Activated T-helper 1 cell treated with anti-CD3 and anti-CD28 coated beads, Interleukin-12 subunit alpha, Interleukin-12 subunit beta, Interleukin-2, Interleukin-4 antibody, amounts not matched to agents 30 ng/mL and 10 ng/mL and 1 ng/mL, durations not matched to agents 14 hours and 24 hours and 36 hours (primary cell): ENCODE measurements at regions not wholly inside any gene's neighbourhood (a gene's known extent, or its start where the extent isn't known, plus 50 kb on each side); places are given as distances from the start of the nearest gene placed in this dataset.
"Not testable (repeated sequence)": the region's sequence is repeated elsewhere in the genome, so short reads cannot be mapped to it uniquely, and the experiment has no call there.

Experiments
- DNase-seq: peaks from one replicate; pipeline ENCODE4 v3.0.0; 2021; ENCODE audit warnings: low spot score
- H3K27ac Mint-ChIP-seq: one replicate; pipeline ENCODE4 v1.8.0; 2021; ENCODE audit warnings: mild to moderate bottlenecking, mixed read lengths
- H3K27me3 Mint-ChIP-seq: one replicate; pipeline ENCODE4 v1.8.0; 2022; ENCODE audit warnings: mild to moderate bottlenecking, moderate library complexity, mixed read lengths; ENCODE audit not compliant: insufficient read depth
- H3K36me3 Mint-ChIP-seq: one replicate; pipeline ENCODE4 v1.8.0; 2021; ENCODE audit warnings: low read depth, mixed read lengths
- H3K4me1 Mint-ChIP-seq: one replicate; pipeline ENCODE4 v1.8.0; 2021; ENCODE audit warnings: low read depth, mixed read lengths
- H3K4me3 Mint-ChIP-seq: one replicate; pipeline ENCODE4 v1.8.0; 2021; ENCODE audit warnings: mild to moderate bottlenecking, moderate library complexity, mixed read lengths
- H3K9me3 Mint-ChIP-seq: one replicate; pipeline ENCODE4 v1.8.0; 2021; ENCODE audit warnings: mixed read lengths
- intact Hi-C: fragments of 100-400 bp; cut with micrococcal nuclease; formaldehyde crosslinking; loops from one replicate; pipeline ENCODE4 v1.15.1; 2024

DNA sequence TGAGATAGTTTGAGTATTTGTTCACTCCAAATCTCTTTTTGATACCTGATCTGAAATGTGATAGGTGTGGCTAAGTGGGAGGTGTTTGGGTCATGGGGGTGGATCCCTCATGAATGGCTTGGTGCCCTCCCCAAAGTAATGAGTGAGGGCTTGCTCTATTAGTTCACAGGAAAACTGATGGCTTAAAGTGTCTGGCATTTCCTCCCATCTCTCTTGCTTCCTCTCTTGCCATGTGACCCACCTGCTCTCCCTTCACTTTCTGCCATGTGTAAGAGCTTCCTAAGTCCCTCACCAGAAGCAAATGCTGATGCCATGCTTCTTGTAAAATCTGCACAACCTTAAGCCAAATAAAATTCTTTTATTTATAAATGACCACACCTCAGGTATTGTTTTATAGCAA, 61.1 kb downstream of the MAD2L1 start:
- intact Hi-C loops: no loop called here
- DNase-seq: no peak
- H3K27me3 Mint-ChIP-seq: no peaks in the 10 kb centered on the region
- H3K36me3 Mint-ChIP-seq: no peaks in the 10 kb centered on the region
- no peak overlapping the region for H3K27ac Mint-ChIP-seq
- no peaks in the 10 kb centered on the region for H3K9me3 Mint-ChIP-seq
- no peaks in the 10 kb centered on the region for H3K4me1 Mint-ChIP-seq
- no peak overlapping the region for H3K4me3 Mint-ChIP-seq

DNA sequence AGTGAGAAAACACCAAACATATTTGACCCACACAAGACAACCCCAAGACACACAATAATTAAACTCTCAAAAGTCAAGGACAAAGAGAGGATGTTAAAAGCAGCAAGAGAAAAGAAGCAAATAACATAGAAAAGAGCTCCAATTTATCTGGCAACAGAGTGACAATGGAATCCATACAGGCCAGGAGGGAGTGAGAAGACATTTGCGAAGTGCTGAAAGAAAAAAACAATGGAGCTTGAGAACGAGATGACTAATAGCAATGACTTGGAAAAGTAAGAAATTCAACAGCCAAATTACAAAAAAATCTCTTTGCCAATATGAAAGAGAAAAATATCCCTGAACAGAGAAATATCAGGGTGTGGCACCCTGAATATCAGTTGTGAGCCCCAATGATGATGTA, 61.6 kb downstream of the MAD2L1 start:
- Mint-ChIP-seq H3K9me3 (no peaks in the 10 kb centered on the region), H3K4me3 (no peak overlapping the region), H3K36me3 (no peaks in the 10 kb centered on the region), H3K27ac (no peak overlapping the region), H3K27me3 (no peaks in the 10 kb centered on the region), H3K4me1 (no peaks in the 10 kb centered on the region)
- intact Hi-C loops: no loop called here
- no peak for DNase-seq

DNA sequence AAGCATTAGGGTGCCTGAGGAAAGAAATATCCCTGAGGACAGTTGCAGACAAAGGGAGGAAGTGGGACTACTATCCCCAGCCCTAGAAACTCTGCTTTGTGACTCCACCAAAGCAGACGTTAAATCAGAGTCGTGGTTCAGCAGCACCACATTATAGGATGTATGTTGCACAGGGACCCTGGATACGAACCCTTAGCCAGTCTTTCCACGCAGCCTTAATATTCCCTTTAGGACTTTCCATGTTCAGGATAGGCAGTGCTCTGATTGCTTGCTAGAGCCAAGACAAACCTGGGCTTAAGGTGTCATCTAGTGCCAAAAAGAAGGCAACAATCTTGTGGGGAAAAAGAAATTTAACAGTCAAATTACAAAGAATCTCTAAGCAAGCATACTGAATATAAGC, 62.6 kb downstream of the MAD2L1 start:
- no peak for DNase-seq
- H3K4me3 Mint-ChIP-seq: no peak overlapping the region
- intact Hi-C loops: no loop called here
- no peaks in the 10 kb centered on the region for H3K27me3 Mint-ChIP-seq
- H3K36me3 Mint-ChIP-seq: no peaks in the 10 kb centered on the region
- H3K9me3 Mint-ChIP-seq: no peaks in the 10 kb centered on the region
- no peak overlapping the region for H3K27ac Mint-ChIP-seq
- no peaks in the 10 kb centered on the region for H3K4me1 Mint-ChIP-seq

DNA sequence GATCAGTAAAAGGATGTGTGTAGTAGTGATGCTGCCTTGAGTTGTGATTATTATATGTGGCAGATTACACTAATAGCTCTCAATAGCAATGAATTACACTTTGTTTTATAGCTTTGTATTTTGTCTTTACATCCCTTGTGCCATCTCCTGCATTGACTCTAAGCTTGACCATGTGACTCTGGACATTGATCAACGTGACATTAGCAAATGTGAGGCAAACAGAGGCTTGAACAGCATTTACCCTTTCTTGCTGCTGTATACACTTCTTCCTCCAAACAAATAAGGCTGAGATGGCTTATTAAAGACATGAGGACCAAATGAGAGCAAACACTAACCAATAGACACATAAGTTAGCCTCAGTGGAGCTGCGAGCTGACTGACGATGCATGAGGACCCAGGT, 63.5 kb downstream of the MAD2L1 start:
- Mint-ChIP-seq H3K9me3 (no peaks in the 10 kb centered on the region), H3K4me1 (no peaks in the 10 kb centered on the region), H3K27me3 (no peaks in the 10 kb centered on the region), H3K27ac (no peak overlapping the region), H3K4me3 (no peak overlapping the region), H3K36me3 (no peaks in the 10 kb centered on the region)
- no peak for DNase-seq
- intact Hi-C loops: no loop called here

DNA sequence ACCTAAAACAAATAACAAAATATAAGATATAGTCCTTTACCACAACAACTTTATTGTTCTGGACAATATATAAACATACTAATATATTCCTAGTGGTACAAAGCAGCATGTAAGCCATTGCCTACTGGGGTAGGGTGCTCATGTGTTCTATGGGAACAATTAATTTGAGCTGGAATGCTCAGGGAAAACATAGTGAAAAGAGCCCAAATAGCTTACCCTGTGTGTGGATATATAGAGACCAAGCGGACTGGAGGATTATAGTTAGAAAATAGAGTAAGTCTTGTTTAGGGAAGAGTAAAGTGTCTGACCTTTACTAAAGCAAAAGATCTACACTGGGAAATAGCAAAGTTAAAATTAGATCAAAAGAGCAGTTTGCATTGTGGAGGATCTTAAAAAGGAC, 64.8 kb downstream of the MAD2L1 start:
- H3K27ac Mint-ChIP-seq: no peak overlapping the region
- intact Hi-C loops: no loop called here
- no peak for DNase-seq
- no peaks in the 10 kb centered on the region for H3K9me3 Mint-ChIP-seq
- H3K4me3 Mint-ChIP-seq: no peak overlapping the region
- H3K36me3 Mint-ChIP-seq: no peaks in the 10 kb centered on the region
- H3K4me1 Mint-ChIP-seq: no peaks in the 10 kb centered on the region
- no peaks in the 10 kb centered on the region for H3K27me3 Mint-ChIP-seq

DNA sequence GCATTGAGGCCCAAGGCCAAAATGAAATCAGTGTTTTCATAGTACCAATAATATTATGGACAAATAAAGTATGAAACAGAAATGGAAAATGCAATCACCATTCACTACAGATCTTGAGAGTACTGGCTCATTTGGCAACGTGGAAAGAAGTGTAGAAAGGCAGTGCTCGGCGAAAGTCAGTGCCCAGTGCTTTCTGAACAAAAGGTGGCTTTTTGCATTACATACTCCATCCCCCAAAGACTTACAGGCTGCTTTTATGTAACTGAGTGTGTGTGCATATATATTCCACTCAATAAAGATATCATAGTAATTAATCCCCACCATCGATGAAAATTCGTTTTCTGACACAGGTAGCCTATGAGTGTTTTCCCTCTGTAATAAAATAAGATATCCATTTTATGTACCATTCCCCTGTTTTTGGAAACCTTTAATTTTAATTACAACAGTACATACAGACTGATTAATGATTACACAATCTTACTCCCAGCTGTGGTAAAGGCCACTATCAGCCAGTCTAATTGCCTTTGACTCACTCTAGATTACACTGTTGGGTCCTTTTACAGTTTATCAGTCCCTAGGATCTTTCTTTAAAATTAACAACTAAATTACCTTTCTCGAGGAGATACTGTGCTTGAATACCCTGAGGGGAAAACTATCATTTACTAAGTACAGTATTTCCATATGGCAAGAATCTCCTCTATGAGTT, 65.9 kb downstream of the MAD2L1 start:
- intact Hi-C loops: no loop called here
- no peaks in the 10 kb centered on the region for H3K27me3 Mint-ChIP-seq
- H3K9me3 Mint-ChIP-seq: no peaks in the 10 kb centered on the region
- H3K27ac Mint-ChIP-seq: no peak overlapping the region
- no peak for DNase-seq
- H3K36me3 Mint-ChIP-seq: no peaks in the 10 kb centered on the region
- no peak overlapping the region for H3K4me3 Mint-ChIP-seq
- no peaks in the 10 kb centered on the region for H3K4me1 Mint-ChIP-seq

DNA sequence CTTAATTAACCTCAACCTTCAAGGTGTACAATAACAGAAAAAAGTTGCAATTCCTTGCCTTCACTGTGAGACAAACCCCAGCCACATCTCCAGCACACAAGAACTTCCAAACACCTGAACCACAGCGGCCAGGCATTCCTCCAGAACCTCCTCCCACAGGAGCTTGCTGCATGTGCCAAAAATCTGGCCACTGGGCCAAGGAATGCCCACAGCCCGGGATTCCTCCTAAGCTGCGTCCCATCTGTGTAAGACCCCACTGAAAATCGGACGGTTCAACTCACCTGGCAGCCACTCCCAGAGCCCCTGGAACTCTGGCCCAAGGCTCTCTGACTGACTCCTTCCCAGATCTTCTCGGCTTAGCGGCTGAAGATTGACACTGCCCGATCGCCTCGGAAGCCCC, 70.6 kb downstream of the MAD2L1 start:
- H3K4me3 Mint-ChIP-seq, H3K27me3 Mint-ChIP-seq, H3K4me1 Mint-ChIP-seq, H3K9me3 Mint-ChIP-seq, DNase-seq, H3K36me3 Mint-ChIP-seq, intact Hi-C loops, H3K27ac Mint-ChIP-seq: not testable (repeated sequence)

DNA sequence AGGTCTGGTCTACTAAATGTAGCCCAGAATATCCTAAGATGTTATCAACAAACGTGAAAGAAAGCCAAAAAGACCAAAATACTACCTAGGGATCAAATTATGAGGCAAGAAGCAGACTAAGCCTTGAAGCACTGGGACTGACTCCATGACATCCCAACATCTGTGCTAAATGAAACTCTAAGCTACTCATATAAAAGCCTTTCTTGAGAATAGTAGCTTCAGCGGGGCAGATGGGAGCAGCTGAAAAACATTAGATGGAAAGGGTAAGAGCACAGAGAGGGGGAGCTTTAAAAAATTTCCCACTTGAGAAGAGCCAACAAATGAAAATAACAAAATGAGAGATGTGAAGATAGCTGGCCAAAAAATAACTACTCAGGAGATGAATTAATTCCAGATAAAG, 81.7 kb downstream of the MAD2L1 start:
- Mint-ChIP-seq H3K27me3 (peaks cover 7% of the 10 kb centered on the region), H3K4me1 (no peaks in the 10 kb centered on the region), H3K4me3 (no peak overlapping the region), H3K36me3 (no peaks in the 10 kb centered on the region), H3K9me3 (no peaks in the 10 kb centered on the region), H3K27ac (no peak overlapping the region)
- intact Hi-C loops: no loop called here
- DNase-seq: no peak

DNA sequence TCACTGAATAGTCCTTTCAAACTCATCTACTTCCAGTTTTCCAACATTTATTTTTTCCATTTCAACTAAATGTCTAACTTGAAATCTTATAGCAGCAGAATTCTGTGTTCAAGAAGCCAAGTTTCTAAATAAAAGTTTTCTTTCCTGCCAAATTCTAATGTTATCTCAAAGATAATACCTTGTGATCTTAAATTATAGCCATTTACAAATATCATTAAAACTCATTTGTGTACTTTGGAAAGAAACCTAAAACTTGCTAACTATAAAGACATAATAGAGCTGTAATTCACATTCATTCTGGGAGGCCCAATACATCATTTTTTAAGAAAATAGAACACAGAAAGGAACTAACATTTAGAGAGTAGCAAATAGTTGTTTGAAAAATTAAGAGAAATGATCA, 83.9 kb downstream of the MAD2L1 start:
- no peak overlapping the region for H3K27ac Mint-ChIP-seq
- intact Hi-C loops: no loop called here
- no peaks in the 10 kb centered on the region for H3K4me1 Mint-ChIP-seq
- no peaks in the 10 kb centered on the region for H3K36me3 Mint-ChIP-seq
- H3K4me3 Mint-ChIP-seq: no peak overlapping the region
- H3K9me3 Mint-ChIP-seq: no peaks in the 10 kb centered on the region
- DNase-seq: no peak
- H3K27me3 Mint-ChIP-seq: peaks cover 7% of the 10 kb centered on the region

DNA sequence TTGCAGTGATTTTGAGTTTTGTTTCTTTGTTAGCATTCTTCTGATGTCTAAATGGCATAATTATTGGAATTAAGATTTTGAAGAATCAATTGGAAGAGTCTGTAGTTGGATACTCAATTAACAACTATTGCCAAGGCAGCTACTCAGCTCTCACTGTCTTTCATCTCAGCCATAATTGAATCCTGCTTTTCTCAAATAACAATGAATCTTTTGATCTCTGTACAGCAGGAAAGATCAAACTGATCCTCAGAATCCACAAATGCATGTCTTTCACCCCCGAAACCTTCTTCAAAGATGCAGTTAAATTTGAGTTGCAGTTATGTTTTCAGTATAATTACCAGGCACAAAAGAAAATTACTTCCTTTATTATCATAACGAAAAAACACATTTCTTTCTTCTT, 86.2 kb downstream of the MAD2L1 start:
- H3K4me1 Mint-ChIP-seq: no peaks in the 10 kb centered on the region

DNA sequence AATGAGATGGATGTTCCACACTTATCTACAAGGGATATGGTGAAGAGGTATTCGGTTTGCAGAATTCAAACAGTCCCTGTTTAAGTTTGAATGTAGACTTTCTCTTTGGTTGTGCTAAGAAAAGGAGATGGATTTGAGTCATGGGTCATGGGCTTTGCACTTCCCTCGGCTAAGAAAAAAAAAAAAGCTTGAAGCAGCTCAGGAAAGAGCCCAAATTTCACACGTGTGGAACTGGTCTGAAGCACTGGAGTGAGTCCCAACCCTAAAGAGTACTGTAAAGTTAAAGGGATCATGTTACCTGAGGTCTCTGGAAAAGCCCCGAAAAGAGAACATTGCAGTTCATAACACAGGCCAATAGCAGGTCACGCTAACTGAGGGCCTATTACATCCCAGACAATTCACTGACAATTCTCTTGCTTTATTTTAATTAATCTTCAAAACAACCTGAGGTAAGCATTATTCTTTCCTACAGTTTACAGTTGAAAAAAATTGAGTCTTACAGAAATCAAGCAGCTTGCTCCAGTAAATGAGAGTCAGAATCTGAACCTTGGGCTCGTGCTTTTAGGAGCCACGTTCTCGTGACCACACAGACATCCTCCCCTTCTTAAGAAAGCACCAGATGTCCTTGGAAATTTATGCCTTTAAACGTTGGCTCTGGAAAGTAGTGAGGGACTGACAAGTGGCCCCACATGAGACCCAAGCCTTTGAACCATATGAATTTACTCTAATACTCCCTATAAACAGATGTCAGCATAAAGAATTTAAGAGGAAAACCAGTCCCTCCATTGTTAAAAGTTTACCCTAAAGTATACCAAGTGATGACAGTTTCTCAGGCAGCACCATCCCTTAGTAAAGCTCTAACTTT, 89.3 kb downstream of the MAD2L1 start:
- Mint-ChIP-seq H3K36me3 (no peaks in the 10 kb centered on the region), H3K27ac (no peak overlapping the region), H3K4me3 (no peak overlapping the region), H3K4me1 (no peaks in the 10 kb centered on the region), H3K9me3 (no peaks in the 10 kb centered on the region), H3K27me3 (peaks cover 6% of the 10 kb centered on the region)
- intact Hi-C loops: no loop called here
- no peak for DNase-seq

More for the DNA sequence above, 86.2 kb downstream of the MAD2L1 start:
- peaks cover 6% of the 10 kb centered on the region for H3K27me3 Mint-ChIP-seq
- H3K4me3 Mint-ChIP-seq: no peak overlapping the region
- intact Hi-C loops: no loop called here
- DNase-seq: no peak
- H3K27ac Mint-ChIP-seq: no peak overlapping the region
- H3K9me3 Mint-ChIP-seq: no peaks in the 10 kb centered on the region
- H3K36me3 Mint-ChIP-seq: no peaks in the 10 kb centered on the region

DNA sequence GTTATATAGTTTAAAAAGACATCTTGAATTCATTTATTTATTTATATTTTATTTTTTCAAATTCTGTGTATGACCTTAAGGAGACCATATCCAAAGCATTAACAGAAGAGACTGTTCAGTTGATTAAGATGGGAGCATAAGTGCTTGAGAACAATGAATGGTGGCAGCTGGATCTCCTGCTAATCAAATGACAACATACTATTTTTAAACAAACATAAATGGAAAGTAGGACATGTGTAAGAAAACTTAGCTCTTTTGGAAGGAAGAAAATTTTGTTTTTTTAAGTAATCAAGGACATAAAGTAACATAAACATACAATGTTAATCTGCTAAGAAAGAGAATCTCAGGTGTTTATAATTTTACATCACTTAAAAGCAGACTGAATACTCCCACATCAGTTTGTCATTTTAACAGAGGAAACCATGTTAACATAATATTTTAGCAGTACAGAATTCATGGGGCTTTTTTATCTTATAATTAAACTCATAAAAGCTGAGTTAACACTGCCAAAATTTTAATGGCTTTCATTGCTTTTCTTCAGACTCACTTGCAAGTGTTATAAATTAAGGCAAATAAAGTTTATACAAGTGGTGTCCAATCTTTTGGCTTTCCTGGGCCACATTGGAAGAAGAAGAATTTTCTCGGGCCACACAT, 95.1 kb downstream of the MAD2L1 start:
- peaks cover 2% of the 10 kb centered on the region for H3K27me3 Mint-ChIP-seq
- H3K9me3 Mint-ChIP-seq: no peaks in the 10 kb centered on the region
- DNase-seq: no peak
- intact Hi-C loops: no loop called here
- no peak overlapping the region for H3K4me3 Mint-ChIP-seq
- H3K4me1 Mint-ChIP-seq: no peaks in the 10 kb centered on the region
- no peaks in the 10 kb centered on the region for H3K36me3 Mint-ChIP-seq
- H3K27ac Mint-ChIP-seq: no peak overlapping the region

DNA sequence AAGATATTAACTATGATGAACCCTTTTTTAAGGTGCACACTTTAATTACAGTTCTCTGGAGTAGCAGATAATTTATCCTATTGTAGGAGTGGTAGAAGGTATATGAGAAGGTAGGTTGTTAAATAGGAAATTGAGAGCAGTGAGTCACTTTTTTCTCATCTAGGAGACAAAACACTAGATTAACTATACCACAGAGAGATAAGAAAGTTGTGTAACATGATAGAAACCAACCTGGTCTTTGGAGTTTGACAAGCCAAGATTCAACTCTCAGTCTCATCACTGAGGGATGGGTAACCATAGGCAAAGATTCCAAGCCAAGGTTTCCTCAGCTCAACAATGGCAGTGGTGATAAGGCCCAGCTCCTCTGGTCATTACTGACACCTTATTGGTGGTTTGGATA, 104.0 kb downstream of the MAD2L1 start:
- no peaks in the 10 kb centered on the region for H3K4me1 Mint-ChIP-seq
- no peaks in the 10 kb centered on the region for H3K27me3 Mint-ChIP-seq
- H3K36me3 Mint-ChIP-seq: no peaks in the 10 kb centered on the region
- H3K4me3 Mint-ChIP-seq: no peak overlapping the region
- H3K27ac Mint-ChIP-seq: no peak overlapping the region
- no peak for DNase-seq
- no peaks in the 10 kb centered on the region for H3K9me3 Mint-ChIP-seq
- intact Hi-C loops: no loop called here
